Left lung (tissue), 4 donors: ENCODE measurements at regions not wholly inside any gene's neighbourhood (a gene's known extent, or its start where the extent isn't known, plus 50 kb on each side); places are given as distances from the start of the nearest gene placed in this dataset.
A peak's percentile ranks its signal among the peaks of the same experiment; 100 is the strongest.

Source experiments
- ATAC-seq: fragments of 200-7000 bp; cut with Tn5 transposase; one replicate; pipeline ENCODE4 v1.9.1; 2020; ENCODE audit warnings: moderate library complexity
- DNase-seq, 4 donors: peaks; one replicate each; pipeline ENCODE4 v3.0.0-alpha.2; 2013 to 2020
- H3K27ac ChIP-seq, 2 donors: fragments of 200-600 bp; sonication (generic) in 1 of 2; one replicate each; pipeline versions ENCODE4 v1.5.0 to v1.8.0; 2020 to 2021
- H3K27me3 ChIP-seq, 2 donors: fragments of 200-600 bp; sonication (generic) in 1 of 2; one replicate each; pipeline versions ENCODE4 v1.5.0 to v1.8.0; 2020 to 2021
- H3K36me3 ChIP-seq, 2 donors: fragments of 200-600 bp; sonication (generic) in 1 of 2; one replicate each; pipeline versions ENCODE4 v1.5.0 to v1.8.0; 2020 to 2021
- H3K4me1 ChIP-seq, 2 donors: fragments of 200-600 bp; one replicate each; pipeline ENCODE4 v1.8.0; 2021
- H3K4me3 ChIP-seq, 2 donors: fragments of 200-600 bp; sonication (generic) in 1 of 2; one replicate each; pipeline versions ENCODE4 v1.5.0 to v1.8.0; 2020 to 2021; ENCODE audit warnings: mild to moderate bottlenecking in 1 of 2
- H3K9me3 ChIP-seq, 2 donors: fragments of 200-600 bp; sonication (generic) in 1 of 2; one replicate each; pipeline versions ENCODE4 v1.5.0 to v1.8.0; 2020 to 2021
- CTCF ChIP-seq, 2 donors: fragments of 200-600 bp; sonication (generic) in 1 of 2; IDR thresholded peaks; one replicate each; pipeline versions ENCODE4 v1.5.0 to v1.8.0; 2021; ENCODE audit warnings: antibody characterized with exemption in 2 of 2
- intact Hi-C, 2 donors: fragments of 100-400 bp; cut with DNase I; formaldehyde crosslinking; loops; one replicate each; pipeline versions ENCODE4 v1.11.2 to v1.14.2; 2022
- donor health status: DM: no; HTN: yes; CAD: no.
- donor health status: DM: no; HTN: no; CAD: no.

DNA sequence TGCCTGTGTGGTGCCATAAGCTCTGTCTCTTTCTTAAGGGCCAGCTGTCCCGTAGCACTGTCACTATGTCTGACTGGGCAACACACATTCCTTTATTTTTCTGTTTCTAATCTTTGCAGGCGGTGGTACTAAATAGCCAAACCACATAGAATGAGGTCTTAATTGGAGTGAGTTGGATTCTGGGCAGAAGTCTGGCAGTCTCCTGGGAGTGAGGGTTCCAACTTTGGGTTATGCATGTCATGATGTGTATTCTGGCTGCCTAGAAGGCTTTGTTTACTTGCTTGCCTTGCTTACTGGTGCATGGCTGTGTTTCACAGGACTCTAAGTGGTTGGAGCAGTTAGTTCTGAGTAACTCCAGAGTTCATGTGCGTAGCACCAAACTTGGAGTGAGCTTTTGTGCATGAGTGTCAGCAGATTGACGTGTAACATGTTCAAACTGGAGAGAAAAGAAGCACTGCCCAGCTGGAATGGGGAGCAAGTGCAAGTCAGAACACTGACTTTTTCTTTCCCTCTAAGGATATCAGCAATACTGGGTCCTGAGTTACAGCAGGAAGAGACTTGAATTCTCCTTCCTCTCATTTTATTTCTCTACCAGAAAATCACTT, 185.8 kb downstream of the PCSK1 start:
- DNase-seq (peak in 2 of 4 donors; percentile 71 to 76), ATAC-seq (peak; percentile 78)
- Histone ChIP-seq H3K9me3 (no peaks in the 10 kb centered on the region), H3K4me3 (no peak overlapping the region), H3K27ac (peak overlapping the region in 1 of 2 donors; percentile 50), H3K4me1 (peaks cover 0 to 17% of the 10 kb centered on the region in 2 donors), H3K36me3 (no peaks in the 10 kb centered on the region), H3K27me3 (no peaks in the 10 kb centered on the region)
- intact Hi-C loops = no loop called here
- TF ChIP-seq CTCF (IDR thresholded peaks at IDR 0.05) = no peak

DNA sequence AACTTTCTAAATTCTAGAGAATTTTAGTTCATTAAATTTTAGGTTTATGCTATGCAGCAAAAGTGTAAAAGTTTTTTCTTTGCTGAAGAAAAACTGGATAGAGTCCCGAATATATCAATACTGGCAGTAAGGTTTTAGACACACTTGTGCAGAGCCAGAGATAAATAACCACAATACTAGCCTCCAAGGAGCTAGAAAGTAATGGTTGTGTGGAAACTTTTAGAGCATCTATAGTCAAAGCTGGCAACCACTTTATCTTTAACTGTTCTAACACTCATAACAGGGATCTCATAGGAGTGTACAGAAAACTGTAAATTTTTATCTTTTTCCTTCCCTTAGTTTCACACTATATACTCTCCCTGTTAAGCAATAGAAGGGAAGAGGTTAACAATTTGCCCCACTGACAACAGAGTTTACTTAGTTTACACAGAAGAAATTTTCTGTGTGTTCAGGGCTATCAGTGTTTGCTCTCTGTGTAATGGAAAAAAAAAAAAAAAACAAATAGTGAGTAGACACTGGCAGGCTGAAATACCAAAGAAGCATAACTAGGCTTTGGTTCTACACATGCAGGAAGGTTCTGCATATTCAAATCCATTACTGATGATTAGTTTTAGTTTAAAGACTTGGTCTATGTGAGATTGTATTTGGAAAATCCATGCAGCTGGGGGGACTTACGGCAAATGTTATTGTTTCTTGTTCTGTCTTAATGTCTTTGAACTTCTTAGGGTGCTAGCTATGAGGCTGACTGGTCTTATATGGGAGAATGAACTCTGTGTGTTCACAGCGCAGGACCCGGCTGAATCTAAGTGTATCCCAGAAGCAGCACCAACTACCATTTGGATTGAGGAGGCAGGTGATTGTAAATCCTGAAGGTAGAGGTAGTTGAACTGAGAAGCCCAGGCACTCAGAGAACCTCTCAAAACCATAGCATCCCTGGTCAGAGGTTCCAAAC, 187.6 kb downstream of the PCSK1 start:
- Histone ChIP-seq H3K27ac (no peak overlapping the region), H3K9me3 (no peaks in the 10 kb centered on the region), H3K4me1 (peaks cover 0 to 17% of the 10 kb centered on the region in 2 donors), H3K4me3 (no peak overlapping the region), H3K36me3 (no peaks in the 10 kb centered on the region), H3K27me3 (no peaks in the 10 kb centered on the region)
- peak; percentile 21 for ATAC-seq
- TF ChIP-seq CTCF (IDR thresholded peaks at IDR 0.05) = no peak
- no peak for DNase-seq
- intact Hi-C loops = no loop called here

GRCh38 chr5:96244696-96245095, 188.4 kb downstream of the PCSK1 start:
- H3K27ac ChIP-seq = no peak overlapping the region
- no peaks in the 10 kb centered on the region for H3K36me3 ChIP-seq
- intact Hi-C loops = no loop called here
- TF ChIP-seq CTCF (IDR thresholded peaks at IDR 0.05) = no peak
- peaks cover 0 to 17% of the 10 kb centered on the region in 2 donors for H3K4me1 ChIP-seq
- ATAC-seq (no peak), DNase-seq (no peak)
- H3K4me3 ChIP-seq = no peak overlapping the region
- H3K27me3 ChIP-seq = no peaks in the 10 kb centered on the region
- H3K9me3 ChIP-seq = no peaks in the 10 kb centered on the region

DNA sequence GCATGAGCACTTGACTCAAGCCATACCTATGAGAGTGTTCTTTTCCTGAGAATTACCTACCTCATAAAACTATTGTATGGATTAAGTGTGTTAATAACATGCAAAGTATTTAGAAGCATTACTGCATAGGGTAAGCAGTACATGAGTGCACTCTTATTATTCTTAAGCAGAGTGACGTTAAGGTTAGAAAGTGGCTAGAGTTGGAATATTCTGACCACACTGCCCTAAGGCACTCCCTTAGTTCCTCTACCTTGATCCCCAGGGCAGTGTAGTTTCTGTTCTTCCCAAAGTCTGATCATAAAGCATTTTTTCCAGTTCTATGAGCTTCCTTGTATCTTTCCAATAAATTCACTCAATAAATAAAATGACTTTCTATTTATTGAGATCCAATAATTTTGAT, 189.2 kb downstream of the PCSK1 start:
- ATAC-seq (no peak), DNase-seq (no peak)
- no peak overlapping the region for H3K4me3 ChIP-seq
- intact Hi-C loops = no loop called here
- no peak overlapping the region for H3K27ac ChIP-seq
- H3K36me3 ChIP-seq = no peaks in the 10 kb centered on the region
- TF ChIP-seq CTCF (IDR thresholded peaks at IDR 0.05) = no peak
- H3K9me3 ChIP-seq = no peaks in the 10 kb centered on the region
- H3K4me1 ChIP-seq = peaks cover 0 to 13% of the 10 kb centered on the region in 2 donors
- no peaks in the 10 kb centered on the region for H3K27me3 ChIP-seq

GRCh38 chr5:96243203-96243602, 189.8 kb downstream of the PCSK1 start:
- H3K36me3 ChIP-seq = no peaks in the 10 kb centered on the region
- ATAC-seq (no peak), DNase-seq (no peak)
- H3K4me3 ChIP-seq = no peak overlapping the region
- H3K9me3 ChIP-seq = no peaks in the 10 kb centered on the region
- H3K27me3 ChIP-seq = no peaks in the 10 kb centered on the region
- H3K27ac ChIP-seq = no peak overlapping the region
- H3K4me1 ChIP-seq = peaks cover 0 to 13% of the 10 kb centered on the region in 2 donors
- intact Hi-C loops = no loop called here
- TF ChIP-seq CTCF (IDR thresholded peaks at IDR 0.05) = no peak
